ENCODE measurements at regions not wholly inside any gene's neighbourhood (a gene's known extent, or its start where the extent isn't known, plus 50 kb on each side); places are given as distances from the start of the nearest gene placed in this dataset.

GRCh38 chr1:201617157-201617556 lies 78.2 kb downstream of the NAV1 start:
- H3K27me3 ChIP-seq (ENCODE audit: control insufficient read depth in 4 of 4, insufficient read depth in 4 of 4, low read length in 3 of 4) = no peaks in the 10 kb centered on the region
- H3K4me3 ChIP-seq (ENCODE audit: low read depth in 1 of 3, low read length in 3 of 3) = no peak overlapping the region
- 84% methylated on average over 3 of the region's 3 CpGs for WGBS
- H3K9ac ChIP-seq (ENCODE audit: low read depth in 1 of 2, low read length in 2 of 2) = no peak overlapping the region
- no peak overlapping the region for H3K27ac ChIP-seq (ENCODE audit: low read depth in 1 of 2, low read length in 2 of 2)
- H3K9me3 ChIP-seq (ENCODE audit: control insufficient read depth in 4 of 4, low read length in 3 of 4) = no peaks in the 10 kb centered on the region
- no peak for DNase-seq (ENCODE audit: low spot score)
- TF ChIP-seq EGR1 (IDR thresholded peaks at IDR 0.05; ENCODE audit: low read depth in 2 of 2) = no peak
- peaks cover 0 to 5% (median 0%) of the 10 kb centered on the region in 4 donors for H3K4me1 ChIP-seq (ENCODE audit: control insufficient read depth in 4 of 4, insufficient read depth in 4 of 4, low read length in 3 of 4)
- H3K36me3 ChIP-seq (ENCODE audit: control insufficient read depth in 4 of 4, insufficient read depth in 3 of 4, low read depth in 1 of 4, low read length in 3 of 4) = no peaks in the 10 kb centered on the region

GRCh38 chr1:201618389-201618788 lies 79.5 kb downstream of the NAV1 start:
- no peak overlapping the region for H3K27ac ChIP-seq (ENCODE audit: low read depth in 1 of 2, low read length in 2 of 2)
- no peaks in the 10 kb centered on the region for H3K36me3 ChIP-seq (ENCODE audit: control insufficient read depth in 4 of 4, insufficient read depth in 3 of 4, low read depth in 1 of 4, low read length in 3 of 4)
- WGBS = 92% methylated on average over 3 of the region's 3 CpGs
- no peak overlapping the region for H3K9ac ChIP-seq (ENCODE audit: low read depth in 1 of 2, low read length in 2 of 2)
- no peak overlapping the region for H3K4me3 ChIP-seq (ENCODE audit: low read depth in 1 of 3, low read length in 3 of 3)
- no peak for TF ChIP-seq ATF3 (IDR thresholded peaks at IDR 0.05)
- no peak for TF ChIP-seq YY1 (IDR thresholded peaks at IDR 0.05)
- no peak for TF ChIP-seq HNF4G (IDR thresholded peaks at IDR 0.05)
- no peak for TF ChIP-seq MAX (IDR thresholded peaks at IDR 0.05)
- TF ChIP-seq REST (IDR thresholded peaks at IDR 0.05) = no peak
- TF ChIP-seq RXRA (IDR thresholded peaks at IDR 0.05) = no peak
- TF ChIP-seq TAF1 (conservative IDR thresholded peaks at IDR 0.05) = no peak
- no peak for TF ChIP-seq FOXA1 (IDR thresholded peaks at IDR 0.05)
- TF ChIP-seq SP1 (IDR thresholded peaks at IDR 0.05) = no peak
- no peak for TF ChIP-seq JUND (IDR thresholded peaks at IDR 0.05)
- no peak for TF ChIP-seq HNF4A (conservative IDR thresholded peaks at IDR 0.05)
- no peak for TF ChIP-seq NR2F2 (IDR thresholded peaks at IDR 0.05)
- no peak for TF ChIP-seq RAD21 (IDR thresholded peaks at IDR 0.05)
- no peak for TF ChIP-seq ZBTB33 (IDR thresholded peaks at IDR 0.05)
- no peak for TF ChIP-seq CTCF (IDR thresholded peaks at IDR 0.05; ENCODE audit: low read depth, low read length, missing input control)
- no peak for TF ChIP-seq FOXA2 (IDR thresholded peaks at IDR 0.05)
- TF ChIP-seq GABPA (IDR thresholded peaks at IDR 0.05 in 1 of 2, conservative IDR thresholded peaks at IDR 0.05 in 1 of 2) = no peak
- TF ChIP-seq EGR1 (IDR thresholded peaks at IDR 0.05; ENCODE audit: low read depth in 2 of 2) = no peak
- H3K4me1 ChIP-seq (ENCODE audit: control insufficient read depth in 4 of 4, insufficient read depth in 4 of 4, low read length in 3 of 4) = peaks cover 0 to 5% (median 0%) of the 10 kb centered on the region in 4 donors
- DNase-seq (ENCODE audit: low spot score) = no peak
- no peaks in the 10 kb centered on the region for H3K9me3 ChIP-seq (ENCODE audit: control insufficient read depth in 4 of 4, low read length in 3 of 4)
- no peaks in the 10 kb centered on the region for H3K27me3 ChIP-seq (ENCODE audit: control insufficient read depth in 4 of 4, insufficient read depth in 4 of 4, low read length in 3 of 4)

Data from liver (tissue), 8 donors.